ENCODE measurements at regions not wholly inside any gene's neighbourhood (a gene's known extent, or its start where the extent isn't known, plus 50 kb on each side); places are given as distances from the start of the nearest gene placed in this dataset.

GRCh38 chr2:185337033-185337432 lies 401.6 kb upstream of the FSIP2 start:
- no peaks in the 10 kb centered on the region for H3K27me3 ChIP-seq (ENCODE audit: control insufficient read depth, insufficient read depth, low read length)
- CTCF ChIA-PET: no interaction called here
- no peak overlapping the region for H3K4me3 ChIP-seq (ENCODE audit: low read depth in 2 of 2, low read length in 2 of 2)
- no TSS peak for BruUV-seq (replicated peaks)
- DNase-seq (ENCODE audit: low read depth, low spot score) (no peak), ATAC-seq (no peak)
- H3K4me1 ChIP-seq (ENCODE audit: control insufficient read depth, insufficient read depth, low read length): no peaks in the 10 kb centered on the region
- intact Hi-C loops (cut with micrococcal nuclease; ENCODE audit: unreplicated experiment): no loop called here
- TF ChIP-seq, protein P1, sequence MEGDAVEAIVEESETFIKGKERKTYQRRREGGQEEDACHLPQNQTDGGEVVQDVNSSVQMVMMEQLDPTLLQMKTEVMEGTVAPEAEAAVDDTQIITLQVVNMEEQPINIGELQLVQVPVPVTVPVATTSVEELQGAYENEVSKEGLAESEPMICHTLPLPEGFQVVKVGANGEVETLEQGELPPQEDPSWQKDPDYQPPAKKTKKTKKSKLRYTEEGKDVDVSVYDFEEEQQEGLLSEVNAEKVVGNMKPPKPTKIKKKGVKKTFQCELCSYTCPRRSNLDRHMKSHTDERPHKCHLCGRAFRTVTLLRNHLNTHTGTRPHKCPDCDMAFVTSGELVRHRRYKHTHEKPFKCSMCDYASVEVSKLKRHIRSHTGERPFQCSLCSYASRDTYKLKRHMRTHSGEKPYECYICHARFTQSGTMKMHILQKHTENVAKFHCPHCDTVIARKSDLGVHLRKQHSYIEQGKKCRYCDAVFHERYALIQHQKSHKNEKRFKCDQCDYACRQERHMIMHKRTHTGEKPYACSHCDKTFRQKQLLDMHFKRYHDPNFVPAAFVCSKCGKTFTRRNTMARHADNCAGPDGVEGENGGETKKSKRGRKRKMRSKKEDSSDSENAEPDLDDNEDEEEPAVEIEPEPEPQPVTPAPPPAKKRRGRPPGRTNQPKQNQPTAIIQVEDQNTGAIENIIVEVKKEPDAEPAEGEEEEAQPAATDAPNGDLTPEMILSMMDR (IDR thresholded peaks at IDR 0.05): no peak
- TF ChIP-seq SIN3A (IDR thresholded peaks at IDR 0.05; ENCODE audit: borderline replicate concordance, insufficient read depth, low read depth, low read length) (no peak), TCF7L2 (IDR thresholded peaks at IDR 0.05; ENCODE audit: low read depth, low read length) (no peak), POLR2AphosphoS5 (IDR thresholded peaks at IDR 0.05; ENCODE audit: low read depth, low read length) (no peak)
- TF ChIP-seq, protein P2, sequence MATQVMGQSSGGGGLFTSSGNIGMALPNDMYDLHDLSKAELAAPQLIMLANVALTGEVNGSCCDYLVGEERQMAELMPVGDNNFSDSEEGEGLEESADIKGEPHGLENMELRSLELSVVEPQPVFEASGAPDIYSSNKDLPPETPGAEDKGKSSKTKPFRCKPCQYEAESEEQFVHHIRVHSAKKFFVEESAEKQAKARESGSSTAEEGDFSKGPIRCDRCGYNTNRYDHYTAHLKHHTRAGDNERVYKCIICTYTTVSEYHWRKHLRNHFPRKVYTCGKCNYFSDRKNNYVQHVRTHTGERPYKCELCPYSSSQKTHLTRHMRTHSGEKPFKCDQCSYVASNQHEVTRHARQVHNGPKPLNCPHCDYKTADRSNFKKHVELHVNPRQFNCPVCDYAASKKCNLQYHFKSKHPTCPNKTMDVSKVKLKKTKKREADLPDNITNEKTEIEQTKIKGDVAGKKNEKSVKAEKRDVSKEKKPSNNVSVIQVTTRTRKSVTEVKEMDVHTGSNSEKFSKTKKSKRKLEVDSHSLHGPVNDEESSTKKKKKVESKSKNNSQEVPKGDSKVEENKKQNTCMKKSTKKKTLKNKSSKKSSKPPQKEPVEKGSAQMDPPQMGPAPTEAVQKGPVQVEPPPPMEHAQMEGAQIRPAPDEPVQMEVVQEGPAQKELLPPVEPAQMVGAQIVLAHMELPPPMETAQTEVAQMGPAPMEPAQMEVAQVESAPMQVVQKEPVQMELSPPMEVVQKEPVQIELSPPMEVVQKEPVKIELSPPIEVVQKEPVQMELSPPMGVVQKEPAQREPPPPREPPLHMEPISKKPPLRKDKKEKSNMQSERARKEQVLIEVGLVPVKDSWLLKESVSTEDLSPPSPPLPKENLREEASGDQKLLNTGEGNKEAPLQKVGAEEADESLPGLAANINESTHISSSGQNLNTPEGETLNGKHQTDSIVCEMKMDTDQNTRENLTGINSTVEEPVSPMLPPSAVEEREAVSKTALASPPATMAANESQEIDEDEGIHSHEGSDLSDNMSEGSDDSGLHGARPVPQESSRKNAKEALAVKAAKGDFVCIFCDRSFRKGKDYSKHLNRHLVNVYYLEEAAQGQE (IDR thresholded peaks at IDR 0.05; ENCODE audit: insufficient read depth in 1 of 2, low read depth in 2 of 2, low read length in 1 of 2): no peak
- no peaks in the 10 kb centered on the region for H3K36me3 ChIP-seq (ENCODE audit: control insufficient read depth, insufficient read depth, low read length)
- no peaks in the 10 kb centered on the region for H3K9me3 ChIP-seq (ENCODE audit: control insufficient read depth, insufficient read depth, low read depth, low read length)
- H3K27ac ChIP-seq (ENCODE audit: low read length): no peak overlapping the region
- in situ Hi-C loops (cut with HindIII; ENCODE audit: low pct_unique_long_range_greater_than_20kb, low sequenced_read_pairs): no loop called here
- POLR2A ChIA-PET: no interaction called here

DNA sequence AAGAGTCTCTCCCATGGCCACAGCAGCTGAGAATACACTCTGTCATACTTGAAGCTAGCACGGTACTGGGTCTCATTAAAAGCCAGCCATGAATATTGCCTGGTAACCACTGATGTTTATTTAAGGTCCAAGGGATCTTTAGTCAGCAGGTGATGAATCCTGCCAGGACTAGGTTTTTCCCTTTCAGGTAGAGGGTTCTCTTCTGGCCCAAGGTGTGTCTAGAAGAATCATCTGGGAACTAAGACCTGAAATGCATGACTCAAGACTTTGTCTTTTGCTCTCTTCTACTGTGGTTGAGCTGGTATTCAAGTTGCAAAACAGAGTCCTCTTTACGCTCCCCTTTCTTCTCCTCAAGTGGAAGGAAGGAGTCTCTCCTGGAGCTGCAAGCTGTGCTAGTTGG lies 400.5 kb upstream of the FSIP2 start:
- DNase-seq (ENCODE audit: low read depth, low spot score) (no peak), ATAC-seq (no peak)
- Histone ChIP-seq H3K27me3 (ENCODE audit: control insufficient read depth, insufficient read depth, low read length) (no peaks in the 10 kb centered on the region), H3K4me3 (ENCODE audit: low read depth in 2 of 2, low read length in 2 of 2) (no peak overlapping the region), H3K9me3 (ENCODE audit: control insufficient read depth, insufficient read depth, low read depth, low read length) (no peaks in the 10 kb centered on the region), H3K36me3 (ENCODE audit: control insufficient read depth, insufficient read depth, low read length) (no peaks in the 10 kb centered on the region), H3K4me1 (ENCODE audit: control insufficient read depth, insufficient read depth, low read length) (no peaks in the 10 kb centered on the region), H3K27ac (ENCODE audit: low read length) (no peak overlapping the region)
- BruUV-seq (replicated peaks): no TSS peak
- intact Hi-C loops (cut with micrococcal nuclease; ENCODE audit: unreplicated experiment) (no loop called here), in situ Hi-C loops (cut with HindIII; ENCODE audit: low pct_unique_long_range_greater_than_20kb, low sequenced_read_pairs) (no loop called here)
- CTCF ChIA-PET: no interaction called here
- TF ChIP-seq, protein P1 (IDR thresholded peaks at IDR 0.05): no peak
- TF ChIP-seq POLR2AphosphoS5 (IDR thresholded peaks at IDR 0.05; ENCODE audit: low read depth, low read length): no peak
- POLR2A ChIA-PET: no interaction called here

- Histone ChIP-seq H3K36me3 (ENCODE audit: control insufficient read depth, insufficient read depth, low read length) (no peaks in the 10 kb centered on the region), H3K4me3 (ENCODE audit: low read depth in 2 of 2, low read length in 2 of 2) (no peak overlapping the region), H3K27ac (ENCODE audit: low read length) (no peak overlapping the region), H3K27me3 (ENCODE audit: control insufficient read depth, insufficient read depth, low read length) (no peaks in the 10 kb centered on the region), H3K4me1 (ENCODE audit: control insufficient read depth, insufficient read depth, low read length) (no peaks in the 10 kb centered on the region), H3K9me3 (ENCODE audit: control insufficient read depth, insufficient read depth, low read depth, low read length) (no peaks in the 10 kb centered on the region)
- DNase-seq (ENCODE audit: low read depth, low spot score) (no peak), ATAC-seq (no peak)
- intact Hi-C loops (cut with micrococcal nuclease; ENCODE audit: unreplicated experiment) (no loop called here), in situ Hi-C loops (cut with HindIII; ENCODE audit: low pct_unique_long_range_greater_than_20kb, low sequenced_read_pairs) (no loop called here)
- ChIA-PET POLR2A (no interaction called here), CTCF (no interaction called here)
- TF ChIP-seq POLR2AphosphoS5 (IDR thresholded peaks at IDR 0.05; ENCODE audit: low read depth, low read length): no peak
- BruUV-seq (replicated peaks): no TSS peak
Observed at GRCh38 chr2:185347445-185347844, 391.2 kb upstream of the FSIP2 start.

Measured in Panc1 (cell line).